Chondrocyte (in vitro differentiated cells): ENCODE measurements at regions not wholly inside any gene's neighbourhood (a gene's known extent, or its start where the extent isn't known, plus 50 kb on each side); places are given as distances from the start of the nearest gene placed in this dataset.

Source experiments
- DNase-seq: peaks from one replicate; pipeline ENCODE4 v3.0.0; 2021; ENCODE audit warnings: mixed read lengths, low spot score
- H3K27ac Mint-ChIP-seq: one replicate; pipeline ENCODE4 v1.8.0; 2021; ENCODE audit warnings: mild to moderate bottlenecking, moderate library complexity, mixed read lengths; ENCODE audit not compliant: unreplicated experiment
- H3K27me3 Mint-ChIP-seq: 2 replicates; pipeline ENCODE4 v1.8.0; 2021; ENCODE audit warnings: low read depth, mixed read lengths
- H3K36me3 Mint-ChIP-seq: 2 replicates; pipeline ENCODE4 v1.8.0; 2021; ENCODE audit warnings: low read depth, mixed read lengths
- H3K4me1 Mint-ChIP-seq: 2 replicates; pipeline ENCODE4 v1.8.0; 2021; ENCODE audit warnings: low read depth, mild to moderate bottlenecking, mixed read lengths
- H3K4me3 Mint-ChIP-seq: one replicate; pipeline ENCODE4 v1.8.0; 2021; ENCODE audit warnings: mild to moderate bottlenecking, moderate library complexity, mixed read lengths; ENCODE audit not compliant: unreplicated experiment
- H3K9me3 Mint-ChIP-seq: 2 replicates; pipeline ENCODE4 v1.8.0; 2021; ENCODE audit warnings: low read depth, mixed read lengths
- CTCF ChIP-seq: fragments of 200-600 bp; sonication (generic); IDR thresholded peaks from 2 replicates; pipeline ENCODE4 v1.5.0; 2021; ENCODE audit warnings: antibody characterized with exemption, mild to moderate bottlenecking, moderate library complexity

GRCh38 chr2:78718473-78718872 lies 307.0 kb upstream of the REG3G start:
- Mint-ChIP-seq H3K27ac (peak overlapping the region; percentile 55), H3K27me3 (no peaks in the 10 kb centered on the region), H3K4me3 (no peak overlapping the region), H3K9me3 (no peaks in the 10 kb centered on the region), H3K36me3 (no peaks in the 10 kb centered on the region), H3K4me1 (peaks cover 20% of the 10 kb centered on the region)
- no peak for TF ChIP-seq CTCF
- no peak for DNase-seq

GRCh38 chr2:78721355-78722033 lies 304.0 kb upstream of the REG3G start:
- Mint-ChIP-seq H3K27ac (no peak overlapping the region), H3K4me3 (no peak overlapping the region), H3K36me3 (peaks cover 2% of the 10 kb centered on the region), H3K4me1 (peaks cover 20% of the 10 kb centered on the region), H3K27me3 (peaks cover 3% of the 10 kb centered on the region), H3K9me3 (peaks cover 9% of the 10 kb centered on the region)
- no peak for TF ChIP-seq CTCF
- DNase-seq: no peak

GRCh38 chr2:78734221-78734620 lies 291.3 kb upstream of the REG3G start:
- Mint-ChIP-seq H3K27me3 (peaks cover 11% of the 10 kb centered on the region), H3K27ac (no peak overlapping the region), H3K4me3 (no peak overlapping the region), H3K9me3 (peaks cover 4% of the 10 kb centered on the region), H3K36me3 (no peaks in the 10 kb centered on the region), H3K4me1 (no peaks in the 10 kb centered on the region)
- DNase-seq: no peak
- TF ChIP-seq CTCF: no peak

- no peak for DNase-seq
- peaks cover 2% of the 10 kb centered on the region for H3K27me3 Mint-ChIP-seq
- H3K27ac Mint-ChIP-seq: no peak overlapping the region
- no peak overlapping the region for H3K4me3 Mint-ChIP-seq
- H3K4me1 Mint-ChIP-seq: no peaks in the 10 kb centered on the region
- no peak for TF ChIP-seq CTCF
- no peaks in the 10 kb centered on the region for H3K36me3 Mint-ChIP-seq
- H3K9me3 Mint-ChIP-seq: peaks cover 4% of the 10 kb centered on the region
These were observed 286.2 kb upstream of the REG3G start for GRCh38 chr2:78739282-78739681.

- Mint-ChIP-seq H3K9me3 (no peaks in the 10 kb centered on the region), H3K27me3 (peaks cover 6% of the 10 kb centered on the region), H3K4me1 (no peaks in the 10 kb centered on the region), H3K4me3 (no peak overlapping the region), H3K36me3 (no peaks in the 10 kb centered on the region), H3K27ac (no peak overlapping the region)
- no peak for TF ChIP-seq CTCF
- DNase-seq: no peak
These were observed 275.9 kb upstream of the REG3G start for GRCh38 chr2:78749638-78750037.
